ENCODE measurements at regions not wholly inside any gene's neighbourhood (a gene's known extent, or its start where the extent isn't known, plus 50 kb on each side); places are given as distances from the start of the nearest gene placed in this dataset.

- DNase-seq (ENCODE audit: insufficient read length, low spot score): no peak
- no peak for TF ChIP-seq PAX5 (IDR thresholded peaks at IDR 0.05; ENCODE audit: insufficient read depth, low read length, severe bottlenecking)
- TF ChIP-seq POLR2A (IDR thresholded peaks at IDR 0.05; ENCODE audit: low read depth, low read length): no peak
- TF ChIP-seq SPI1 (IDR thresholded peaks at IDR 0.05; ENCODE audit: low read depth, low read length): no peak
- TF ChIP-seq POLR2AphosphoS5 (IDR thresholded peaks at IDR 0.05; ENCODE audit: low read depth, low read length): no peak
- TF ChIP-seq TAF1 (IDR thresholded peaks at IDR 0.05; ENCODE audit: low read depth, low read length): no peak
- no peak for TF ChIP-seq POU2F2 (IDR thresholded peaks at IDR 0.05; ENCODE audit: low read depth, low read length)
- FAIRE-seq: no peak
Observed at GRCh38 chr10:109412353-109412752, 511.0 kb downstream of the XPNPEP1 start.

- TF ChIP-seq POLR2A (IDR thresholded peaks at IDR 0.05; ENCODE audit: low read depth, low read length) (no peak), POLR2AphosphoS5 (IDR thresholded peaks at IDR 0.05; ENCODE audit: low read depth, low read length) (no peak), TAF1 (IDR thresholded peaks at IDR 0.05; ENCODE audit: low read depth, low read length) (no peak), PAX5 (IDR thresholded peaks at IDR 0.05; ENCODE audit: insufficient read depth, low read length, severe bottlenecking) (no peak), SPI1 (IDR thresholded peaks at IDR 0.05; ENCODE audit: low read depth, low read length) (no peak), POU2F2 (IDR thresholded peaks at IDR 0.05; ENCODE audit: low read depth, low read length) (no peak)
- no peak for DNase-seq (ENCODE audit: insufficient read length, low spot score)
- FAIRE-seq: no peak
Observed at GRCh38 chr10:109411917-109412316, 511.4 kb downstream of the XPNPEP1 start.

GRCh38 chr10:109405338-109405737 lies 518.0 kb downstream of the XPNPEP1 start:
- no peak for FAIRE-seq
- TF ChIP-seq POLR2AphosphoS5 (IDR thresholded peaks at IDR 0.05; ENCODE audit: low read depth, low read length) (no peak), POLR2A (IDR thresholded peaks at IDR 0.05; ENCODE audit: low read depth, low read length) (no peak), SPI1 (IDR thresholded peaks at IDR 0.05; ENCODE audit: low read depth, low read length) (no peak), TAF1 (IDR thresholded peaks at IDR 0.05; ENCODE audit: low read depth, low read length) (no peak), PAX5 (IDR thresholded peaks at IDR 0.05; ENCODE audit: insufficient read depth, low read length, severe bottlenecking) (no peak), POU2F2 (IDR thresholded peaks at IDR 0.05; ENCODE audit: low read depth, low read length) (no peak)
- no peak for DNase-seq (ENCODE audit: insufficient read length, low spot score)

- DNase-seq (ENCODE audit: insufficient read length, low spot score): no peak
- no peak for FAIRE-seq
- TF ChIP-seq POU2F2 (IDR thresholded peaks at IDR 0.05; ENCODE audit: low read depth, low read length) (no peak), POLR2A (IDR thresholded peaks at IDR 0.05; ENCODE audit: low read depth, low read length) (no peak), POLR2AphosphoS5 (IDR thresholded peaks at IDR 0.05; ENCODE audit: low read depth, low read length) (no peak), TAF1 (IDR thresholded peaks at IDR 0.05; ENCODE audit: low read depth, low read length) (no peak), PAX5 (IDR thresholded peaks at IDR 0.05; ENCODE audit: insufficient read depth, low read length, severe bottlenecking) (no peak), SPI1 (IDR thresholded peaks at IDR 0.05; ENCODE audit: low read depth, low read length) (no peak)
Observed at GRCh38 chr10:109403551-109403950, 519.8 kb downstream of the XPNPEP1 start.

DNA sequence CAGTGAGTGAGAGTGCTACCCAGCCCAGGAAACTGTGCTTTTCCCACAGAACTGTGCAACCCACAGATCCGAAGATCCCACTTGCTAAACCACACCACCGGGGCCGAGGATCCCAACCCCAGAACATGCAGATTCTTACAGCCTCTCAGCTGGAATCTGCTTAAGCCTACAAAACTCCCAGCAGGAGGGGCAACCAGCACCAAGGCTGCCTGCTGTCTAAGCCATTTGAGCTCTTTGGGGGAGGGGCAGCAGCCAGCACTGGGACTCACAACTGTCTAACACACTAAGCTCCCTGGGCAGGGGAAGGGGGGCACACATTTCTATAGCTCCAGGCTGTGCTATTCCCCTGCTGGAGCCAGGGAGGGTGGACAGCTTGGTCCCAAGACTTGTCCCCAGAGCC lies 529.9 kb downstream of the XPNPEP1 start:
- no peak for DNase-seq (ENCODE audit: insufficient read length, low spot score)
- FAIRE-seq: no peak

DNA sequence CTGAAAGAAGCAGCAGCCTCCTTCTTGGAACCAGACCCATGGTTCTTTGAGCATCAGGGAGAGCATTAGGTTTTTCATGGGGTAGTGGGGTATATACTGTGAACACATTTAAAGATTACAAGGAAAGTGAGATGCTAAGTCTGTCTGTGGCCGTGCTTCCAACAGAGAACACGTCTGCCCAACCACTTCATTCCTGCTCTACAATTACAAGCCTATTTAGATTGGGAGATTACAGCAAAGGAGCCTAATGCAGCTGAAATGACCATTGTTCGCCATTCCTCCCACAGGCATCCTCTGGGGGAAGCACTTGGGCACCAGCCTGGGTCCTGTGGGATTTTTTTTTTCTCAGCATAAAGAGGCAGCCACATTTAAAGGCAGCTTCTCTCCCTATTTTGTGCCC lies 536.4 kb downstream of the XPNPEP1 start:
- DNase-seq (ENCODE audit: insufficient read length, low spot score) (no peak), FAIRE-seq (no peak)
- TF ChIP-seq PAX5 (IDR thresholded peaks at IDR 0.05; ENCODE audit: insufficient read depth, low read length, severe bottlenecking) (no peak), POLR2AphosphoS5 (IDR thresholded peaks at IDR 0.05; ENCODE audit: low read depth, low read length) (no peak), POLR2A (IDR thresholded peaks at IDR 0.05; ENCODE audit: low read depth, low read length) (no peak), POU2F2 (IDR thresholded peaks at IDR 0.05; ENCODE audit: low read depth, low read length) (no peak), SPI1 (IDR thresholded peaks at IDR 0.05; ENCODE audit: low read depth, low read length) (no peak), TAF1 (IDR thresholded peaks at IDR 0.05; ENCODE audit: low read depth, low read length) (no peak)

More for the DNA sequence above, 529.9 kb downstream of the XPNPEP1 start:
- TF ChIP-seq POLR2AphosphoS5 (IDR thresholded peaks at IDR 0.05; ENCODE audit: low read depth, low read length): no peak
- no peak for TF ChIP-seq POU2F2 (IDR thresholded peaks at IDR 0.05; ENCODE audit: low read depth, low read length)
- no peak for TF ChIP-seq POLR2A (IDR thresholded peaks at IDR 0.05; ENCODE audit: low read depth, low read length)
- TF ChIP-seq TAF1 (IDR thresholded peaks at IDR 0.05; ENCODE audit: low read depth, low read length): no peak
- no peak for TF ChIP-seq SPI1 (IDR thresholded peaks at IDR 0.05; ENCODE audit: low read depth, low read length)
- no peak for TF ChIP-seq PAX5 (IDR thresholded peaks at IDR 0.05; ENCODE audit: insufficient read depth, low read length, severe bottlenecking)

- no peak for FAIRE-seq
- DNase-seq (ENCODE audit: insufficient read length, low spot score): no peak
- no peak for TF ChIP-seq SPI1 (IDR thresholded peaks at IDR 0.05; ENCODE audit: low read depth, low read length)
- TF ChIP-seq POLR2A (IDR thresholded peaks at IDR 0.05; ENCODE audit: low read depth, low read length): no peak
- TF ChIP-seq TAF1 (IDR thresholded peaks at IDR 0.05; ENCODE audit: low read depth, low read length): no peak
- no peak for TF ChIP-seq POLR2AphosphoS5 (IDR thresholded peaks at IDR 0.05; ENCODE audit: low read depth, low read length)
- no peak for TF ChIP-seq PAX5 (IDR thresholded peaks at IDR 0.05; ENCODE audit: insufficient read depth, low read length, severe bottlenecking)
Observed at GRCh38 chr10:109386101-109386500, 537.2 kb downstream of the XPNPEP1 start.

DNA sequence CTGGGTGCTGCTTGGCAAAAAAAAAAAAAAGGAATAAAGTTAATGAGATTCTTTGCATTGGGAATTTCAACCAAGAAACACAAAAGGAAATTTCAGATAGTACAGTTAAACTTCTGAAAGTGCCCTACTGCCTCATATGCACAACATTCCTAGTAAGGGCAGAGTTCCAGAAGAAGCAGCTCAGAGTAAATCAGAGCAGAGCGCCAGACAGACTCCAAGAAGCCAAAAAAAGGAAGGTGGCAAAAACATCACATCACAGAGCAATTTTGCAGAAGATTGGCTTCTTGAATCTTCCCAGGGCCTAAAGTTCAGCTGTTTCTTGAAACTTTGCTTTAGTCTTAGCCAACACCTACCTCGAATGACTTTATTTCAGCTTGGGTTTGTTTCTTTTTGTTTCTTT lies 544.1 kb downstream of the XPNPEP1 start:
- TF ChIP-seq POLR2AphosphoS5 (IDR thresholded peaks at IDR 0.05; ENCODE audit: low read depth, low read length) (no peak), TAF1 (IDR thresholded peaks at IDR 0.05; ENCODE audit: low read depth, low read length) (no peak), POLR2A (IDR thresholded peaks at IDR 0.05; ENCODE audit: low read depth, low read length) (no peak), SPI1 (IDR thresholded peaks at IDR 0.05; ENCODE audit: low read depth, low read length) (no peak), POU2F2 (IDR thresholded peaks at IDR 0.05; ENCODE audit: low read depth, low read length) (no peak), PAX5 (IDR thresholded peaks at IDR 0.05; ENCODE audit: insufficient read depth, low read length, severe bottlenecking) (no peak)
- FAIRE-seq (no peak), DNase-seq (ENCODE audit: insufficient read length, low spot score) (no peak)

GRCh38 chr10:109374215-109374614 lies 549.1 kb downstream of the XPNPEP1 start:
- FAIRE-seq: no peak
- TF ChIP-seq POLR2A (IDR thresholded peaks at IDR 0.05; ENCODE audit: low read depth, low read length) (no peak), TAF1 (IDR thresholded peaks at IDR 0.05; ENCODE audit: low read depth, low read length) (no peak), POU2F2 (IDR thresholded peaks at IDR 0.05; ENCODE audit: low read depth, low read length) (no peak), SPI1 (IDR thresholded peaks at IDR 0.05; ENCODE audit: low read depth, low read length) (no peak), POLR2AphosphoS5 (IDR thresholded peaks at IDR 0.05; ENCODE audit: low read depth, low read length) (no peak), PAX5 (IDR thresholded peaks at IDR 0.05; ENCODE audit: insufficient read depth, low read length, severe bottlenecking) (no peak)

GRCh38 chr10:109359316-109359715 lies 564.0 kb downstream of the XPNPEP1 start:
- FAIRE-seq (no peak), DNase-seq (ENCODE audit: insufficient read length, low spot score) (no peak)
- TF ChIP-seq POLR2AphosphoS5 (IDR thresholded peaks at IDR 0.05; ENCODE audit: low read depth, low read length) (no peak), PAX5 (IDR thresholded peaks at IDR 0.05; ENCODE audit: insufficient read depth, low read length, severe bottlenecking) (no peak), SPI1 (IDR thresholded peaks at IDR 0.05; ENCODE audit: low read depth, low read length) (no peak), TAF1 (IDR thresholded peaks at IDR 0.05; ENCODE audit: low read depth, low read length) (no peak), POLR2A (IDR thresholded peaks at IDR 0.05; ENCODE audit: low read depth, low read length) (no peak), POU2F2 (IDR thresholded peaks at IDR 0.05; ENCODE audit: low read depth, low read length) (no peak)

More at GRCh38 chr10:109374215-109374614, 549.1 kb downstream of the XPNPEP1 start:
- DNase-seq (ENCODE audit: insufficient read length, low spot score): no peak
